Fibroblast of skin of scalp (primary cell): ENCODE measurements at regions not wholly inside any gene's neighbourhood (a gene's known extent, or its start where the extent isn't known, plus 50 kb on each side); places are given as distances from the start of the nearest gene placed in this dataset.
A peak's percentile ranks its signal among the peaks of the same experiment; 100 is the strongest.

Experiments
- DNase-seq: peaks from one replicate; pipeline ENCODE4 v3.0.0-alpha.2; 2013

DNA sequence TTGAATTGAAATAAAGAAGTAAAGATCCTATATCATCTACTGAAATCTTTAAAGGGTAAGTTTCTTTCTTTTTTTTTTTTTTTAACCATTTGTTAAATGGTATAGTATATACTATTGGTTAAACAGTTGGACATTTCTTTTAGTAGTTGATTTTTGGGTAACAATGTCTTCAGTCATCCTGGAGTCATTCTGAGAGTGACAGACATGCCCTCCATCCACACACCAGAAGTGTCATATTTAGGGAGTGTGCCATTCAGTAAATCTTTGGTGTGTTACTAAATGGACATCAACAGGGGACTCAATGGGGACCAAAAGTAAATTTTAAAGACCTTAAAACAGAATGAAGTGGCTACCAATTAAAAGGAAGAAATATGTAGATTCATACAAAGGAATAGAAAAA is 50.8 kb upstream of the SLC39A10 start:
- no peak for DNase-seq

DNA sequence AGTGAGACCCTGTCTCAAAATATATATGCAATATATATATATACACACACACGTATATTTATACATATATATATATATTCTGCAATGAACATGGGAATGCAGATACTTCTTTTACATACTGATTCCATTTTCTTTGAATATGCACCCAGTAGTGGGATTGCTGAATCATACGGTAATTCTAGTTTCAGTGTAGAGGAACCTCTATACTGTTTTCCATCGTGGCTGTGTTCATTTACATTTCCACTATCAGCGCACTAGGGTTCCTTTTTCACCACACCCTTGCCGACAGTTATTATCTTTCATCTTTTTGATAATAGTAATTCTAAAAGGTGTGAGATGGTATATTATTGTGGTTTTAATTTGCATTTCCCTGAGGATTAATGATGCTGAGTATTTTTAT is 52.3 kb upstream of the SLC39A10 start:
- DNase-seq = no peak

GRCh38 chr2:195603998-195604397 is 53.0 kb upstream of the SLC39A10 start:
- DNase-seq = no peak

- DNase-seq = no peak
Measured at GRCh38 chr2:195603408-195603807, 53.6 kb upstream of the SLC39A10 start.

- DNase-seq = no peak
Measured at GRCh38 chr2:195602687-195603086, 54.3 kb upstream of the SLC39A10 start.

DNA sequence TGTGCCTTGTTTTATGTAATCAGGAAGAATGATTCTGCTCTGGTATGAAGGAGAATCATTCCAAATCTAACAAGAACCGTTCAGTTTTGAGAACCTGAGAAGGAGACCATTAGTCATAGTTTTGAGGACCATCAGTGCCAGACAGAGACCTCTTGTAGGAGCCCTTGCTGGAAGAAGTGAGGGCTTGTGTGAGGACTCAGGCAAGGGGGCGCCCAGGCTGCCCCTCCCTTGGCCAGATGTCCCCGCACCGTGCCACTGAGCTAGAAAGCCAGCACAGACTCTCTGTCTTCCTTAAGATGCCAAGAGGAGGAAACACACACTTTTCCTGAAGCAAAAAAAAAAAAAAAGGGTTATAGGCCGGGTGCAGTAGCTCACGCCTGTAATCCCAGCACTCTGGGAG is 55.7 kb upstream of the SLC39A10 start:
- DNase-seq = no peak

GRCh38 chr2:195600778-195601177 is 56.2 kb upstream of the SLC39A10 start:
- no peak for DNase-seq

DNA sequence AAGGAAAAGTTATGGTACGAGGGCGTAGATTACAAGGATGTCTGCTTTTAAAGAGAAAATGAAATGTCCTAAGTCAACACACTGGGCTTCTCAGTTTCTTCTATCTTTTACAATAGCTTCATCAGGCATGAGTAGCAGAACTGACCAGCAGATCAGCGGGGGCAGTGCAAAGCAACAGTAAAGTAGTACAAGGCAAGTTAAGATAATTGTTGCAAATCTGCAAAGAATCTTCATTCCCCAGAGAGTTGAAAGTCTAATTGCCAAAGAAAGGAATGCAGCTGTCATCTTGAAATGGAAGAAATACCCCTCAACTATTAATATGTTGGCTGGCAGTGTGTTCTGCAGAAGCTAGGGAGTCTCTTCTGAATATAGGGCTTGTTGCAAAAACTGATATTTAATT is 60.2 kb upstream of the SLC39A10 start:
- DNase-seq = peak; percentile 44

DNA sequence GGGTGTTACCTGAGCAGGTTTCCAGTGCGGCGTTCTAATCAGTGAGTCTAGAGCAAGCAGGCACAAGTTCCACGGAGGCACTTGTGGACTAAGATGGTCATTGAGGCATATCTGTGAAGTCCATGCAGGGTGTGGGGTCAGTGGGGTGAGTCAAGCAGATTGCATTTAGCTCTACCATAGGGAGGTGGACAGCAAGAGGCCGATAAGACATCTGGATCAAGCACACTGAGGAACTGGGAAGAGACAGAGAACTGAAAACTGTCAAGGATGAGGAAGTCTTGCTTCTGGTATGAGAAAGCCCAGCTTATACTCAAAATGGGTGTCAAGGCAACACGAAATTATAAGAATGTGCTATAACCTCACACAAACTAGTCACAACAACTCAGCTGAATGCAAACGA is 61.2 kb upstream of the SLC39A10 start:
- no peak for DNase-seq

DNA sequence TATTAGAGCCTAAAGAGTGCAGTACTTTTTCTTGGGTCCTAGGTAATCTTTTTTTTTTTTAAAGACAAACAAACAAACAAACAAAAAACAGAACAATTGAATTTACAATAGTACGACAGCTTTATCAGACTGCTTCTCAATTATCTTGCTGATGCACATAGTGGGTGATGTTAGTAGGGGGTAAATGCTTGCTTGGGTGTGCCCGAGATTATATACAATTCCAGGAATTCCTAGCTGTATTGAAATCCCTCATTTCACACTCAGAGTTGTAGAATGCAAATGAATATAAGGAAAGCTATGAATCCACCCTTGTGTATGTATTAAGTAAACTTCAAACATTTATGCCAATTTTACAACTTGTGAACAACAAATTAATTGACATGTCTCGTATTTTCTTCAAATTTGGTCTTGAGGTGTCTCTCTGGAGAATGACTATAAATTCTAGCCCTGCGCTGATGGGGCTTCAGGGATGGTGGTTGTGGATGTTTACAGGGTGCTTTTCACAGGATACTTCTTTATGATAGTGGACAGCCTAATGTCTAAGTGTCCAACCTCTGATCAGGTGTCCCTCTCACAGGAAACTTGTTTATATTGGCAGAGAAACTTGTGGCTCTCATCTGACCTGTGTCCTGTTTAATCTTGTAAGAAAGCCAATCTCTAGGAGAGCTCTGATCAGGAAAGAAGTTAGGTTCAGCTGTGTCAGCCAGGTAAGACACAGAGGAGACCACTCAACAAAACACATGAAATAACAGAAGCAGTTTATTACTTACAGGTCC is 61.9 kb upstream of the SLC39A10 start:
- peak; percentile 53 for DNase-seq

DNA sequence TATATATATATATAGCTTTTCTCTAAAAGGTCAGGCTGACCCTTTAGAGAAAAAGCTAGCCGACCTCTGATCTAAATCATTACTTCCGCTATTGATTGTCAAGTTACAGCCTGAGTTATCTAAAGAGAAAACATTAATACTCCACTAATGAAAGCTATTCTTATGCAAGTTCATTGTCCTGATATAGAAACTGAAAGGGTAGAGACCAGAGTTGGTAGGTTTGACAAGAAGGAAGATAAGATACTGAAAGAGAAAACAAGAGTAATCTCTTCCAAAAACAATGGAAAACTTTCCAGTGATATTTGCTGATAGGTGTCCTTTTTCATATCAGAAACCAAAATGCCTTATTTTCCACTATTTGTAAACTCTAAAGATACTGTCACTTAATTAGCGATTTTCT is 62.8 kb upstream of the SLC39A10 start:
- no peak for DNase-seq

DNA sequence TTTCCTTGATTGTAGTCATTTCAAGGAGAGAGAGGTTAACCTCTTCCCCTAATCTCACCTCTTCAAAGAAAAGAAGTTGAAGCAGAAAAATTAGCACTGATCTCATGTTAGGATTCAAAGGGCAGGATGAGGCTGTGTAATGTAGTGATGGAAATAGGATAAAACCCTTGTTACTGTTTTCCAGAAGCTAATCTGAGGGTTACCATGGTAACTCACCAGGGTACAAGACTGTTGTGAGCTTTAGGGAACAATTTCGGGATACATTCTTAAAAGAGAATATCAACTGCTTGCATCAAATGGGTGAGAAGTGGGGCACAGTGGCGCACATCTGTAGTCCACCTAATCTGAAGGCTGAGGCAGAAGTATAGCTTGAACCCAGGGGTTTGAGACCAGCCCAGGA is 64.9 kb upstream of the SLC39A10 start:
- no peak for DNase-seq

GRCh38 chr2:195590861-195591205 is 66.2 kb upstream of the SLC39A10 start:
- no peak for DNase-seq

GRCh38 chr2:195590199-195590860 is 66.7 kb upstream of the SLC39A10 start:
- no peak for DNase-seq

DNA sequence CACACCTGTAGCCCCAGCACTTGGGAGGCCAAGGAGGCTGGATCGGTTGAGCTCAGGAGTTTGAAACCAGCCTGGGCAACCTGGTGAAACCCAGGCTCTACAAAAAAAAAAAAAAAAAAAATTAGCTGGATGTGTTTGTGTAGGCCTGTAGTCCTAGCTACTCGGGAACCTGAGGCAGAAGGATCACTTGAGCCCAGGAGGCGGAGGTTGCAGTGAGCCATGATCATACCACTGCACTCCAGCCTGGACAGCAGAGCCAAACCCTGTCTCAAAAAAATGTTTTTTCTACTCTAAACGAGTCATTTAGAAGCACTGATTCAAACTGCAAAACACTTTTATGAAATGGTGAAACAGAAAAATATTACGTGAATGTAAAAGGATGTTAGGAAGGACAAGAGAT is 69.1 kb upstream of the SLC39A10 start:
- no peak for DNase-seq

DNA sequence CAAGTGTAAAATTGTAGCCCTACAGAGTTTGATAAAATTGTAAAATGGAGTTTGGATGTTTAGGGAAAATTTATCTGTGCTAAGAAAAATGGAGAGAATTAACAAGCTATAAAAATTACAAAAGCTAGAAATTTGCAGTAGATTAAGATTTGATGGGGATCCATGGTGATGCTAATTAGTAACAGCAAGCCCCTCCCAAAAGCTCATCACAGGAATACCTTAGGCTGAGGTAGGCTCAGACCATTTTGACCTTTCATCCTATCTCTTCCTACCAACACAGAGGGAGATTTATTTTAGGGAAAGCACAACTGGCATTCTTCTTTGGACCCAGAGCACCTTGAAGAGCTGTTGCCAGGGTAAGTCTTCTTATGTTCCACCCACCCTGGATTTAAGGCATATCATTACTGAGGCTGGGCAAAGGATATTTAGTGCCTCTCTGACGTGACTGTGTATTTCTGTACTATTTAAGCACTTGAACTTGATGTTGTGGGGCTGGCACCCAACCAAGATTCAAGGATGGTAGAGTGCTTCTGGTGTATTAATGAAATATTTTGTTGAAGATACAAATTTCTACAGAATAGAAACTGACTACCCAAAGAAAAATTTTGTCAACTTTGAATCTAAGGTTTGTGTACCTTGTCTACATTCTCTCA is 70.8 kb upstream of the SLC39A10 start:
- no peak for DNase-seq

- no peak for DNase-seq
Measured at GRCh38 chr2:195582188-195582587, 74.8 kb upstream of the SLC39A10 start.

GRCh38 chr2:195579776-195580555 is 77.1 kb upstream of the SLC39A10 start:
- no peak for DNase-seq

DNA sequence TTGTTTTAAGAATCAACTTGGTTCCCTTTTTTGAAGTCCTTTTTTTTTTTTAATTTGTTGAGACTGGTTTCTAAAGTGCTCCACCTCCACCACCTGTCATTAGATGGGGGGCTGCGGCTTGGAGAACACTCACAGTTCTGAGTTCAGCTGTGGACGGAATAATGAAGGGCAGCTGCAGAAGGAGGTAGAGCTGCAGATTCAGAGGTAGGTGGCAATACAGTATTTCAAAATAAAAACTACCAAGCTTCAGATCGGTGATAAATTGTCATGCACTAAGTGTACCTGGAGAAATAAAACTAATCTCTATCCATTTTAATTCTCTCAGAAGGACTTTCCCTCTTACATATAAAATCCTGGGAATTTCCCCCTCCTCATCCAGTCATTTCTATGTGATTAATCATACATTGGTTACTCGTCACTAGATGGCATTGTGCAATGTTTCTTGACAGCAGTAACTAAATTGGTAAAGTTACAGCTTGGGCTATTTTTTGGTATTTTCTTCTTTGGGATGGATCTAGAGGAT is 81.1 kb upstream of the SLC39A10 start:
- peak; percentile 92 for DNase-seq

- DNase-seq = no peak
Measured at GRCh38 chr2:195575016-195575415, 82.0 kb upstream of the SLC39A10 start.

- no peak for DNase-seq
Measured at GRCh38 chr2:195574312-195574711, 82.7 kb upstream of the SLC39A10 start.

GRCh38 chr2:195572895-195573683 is 83.9 kb upstream of the SLC39A10 start:
- no peak for DNase-seq
